Testis (tissue), 2 donors: ENCODE measurements at regions not wholly inside any gene's neighbourhood (a gene's known extent, or its start where the extent isn't known, plus 50 kb on each side); places are given as distances from the start of the nearest gene placed in this dataset.

ENCODE experiments used
- POLR2A ChIP-seq: fragments of 450-650 bp; IDR thresholded peaks from one replicate; pipeline ENCODE4 v1.6.1; 2017; ENCODE audit warnings: antibody characterized with exemption, mild to moderate bottlenecking, moderate library complexity
- TF ChIP-seq, protein P1 (sequence below), 3 experiments: fragments of 450-650 bp in 2 of 3; fragments of 200-600 bp in 1 of 3; sonication (generic) in 1 of 3; IDR thresholded peaks; one replicate each; pipeline ENCODE4 v1.5.1; 2016 to 2019; ENCODE audit warnings: antibody characterized with exemption in 3 of 3, mild to moderate bottlenecking in 2 of 3, moderate library complexity in 1 of 3

DNA sequence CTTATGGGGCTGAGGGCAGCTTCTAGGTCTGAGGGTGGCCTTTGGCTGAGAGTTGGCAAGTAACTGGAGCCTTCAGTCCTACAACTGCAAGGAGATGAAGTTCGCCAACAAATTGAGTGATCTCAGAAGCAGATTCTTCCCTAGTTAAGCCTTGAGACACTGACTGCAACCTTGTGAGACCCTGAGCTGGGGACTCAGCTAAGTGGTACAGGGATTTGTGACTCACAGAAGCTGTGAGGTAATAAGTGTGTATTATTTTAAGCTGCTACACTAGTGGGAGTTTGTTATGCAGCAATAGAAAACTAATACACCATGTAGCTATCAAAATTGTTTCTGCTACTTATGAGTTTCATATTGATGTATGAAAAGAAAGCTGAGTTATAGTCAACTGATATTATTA lies 279.2 kb downstream of the PIK3R1 start:
- TF ChIP-seq, protein P1, sequence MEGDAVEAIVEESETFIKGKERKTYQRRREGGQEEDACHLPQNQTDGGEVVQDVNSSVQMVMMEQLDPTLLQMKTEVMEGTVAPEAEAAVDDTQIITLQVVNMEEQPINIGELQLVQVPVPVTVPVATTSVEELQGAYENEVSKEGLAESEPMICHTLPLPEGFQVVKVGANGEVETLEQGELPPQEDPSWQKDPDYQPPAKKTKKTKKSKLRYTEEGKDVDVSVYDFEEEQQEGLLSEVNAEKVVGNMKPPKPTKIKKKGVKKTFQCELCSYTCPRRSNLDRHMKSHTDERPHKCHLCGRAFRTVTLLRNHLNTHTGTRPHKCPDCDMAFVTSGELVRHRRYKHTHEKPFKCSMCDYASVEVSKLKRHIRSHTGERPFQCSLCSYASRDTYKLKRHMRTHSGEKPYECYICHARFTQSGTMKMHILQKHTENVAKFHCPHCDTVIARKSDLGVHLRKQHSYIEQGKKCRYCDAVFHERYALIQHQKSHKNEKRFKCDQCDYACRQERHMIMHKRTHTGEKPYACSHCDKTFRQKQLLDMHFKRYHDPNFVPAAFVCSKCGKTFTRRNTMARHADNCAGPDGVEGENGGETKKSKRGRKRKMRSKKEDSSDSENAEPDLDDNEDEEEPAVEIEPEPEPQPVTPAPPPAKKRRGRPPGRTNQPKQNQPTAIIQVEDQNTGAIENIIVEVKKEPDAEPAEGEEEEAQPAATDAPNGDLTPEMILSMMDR (IDR thresholded peaks at IDR 0.05), result no peak
- no peak for TF ChIP-seq POLR2A
